HL-60 (cell line): ENCODE measurements at regions not wholly inside any gene's neighbourhood (a gene's known extent, or its start where the extent isn't known, plus 50 kb on each side); places are given as distances from the start of the nearest gene placed in this dataset.

Experiments
- DNase-seq, 2 experiments: peaks; one replicate each; pipeline ENCODE4 v3.0.0-alpha.2; 2010 to 2020; ENCODE audit warnings: low read depth in 1 of 2, low spot score in 1 of 2
- H3K27ac ChIP-seq: fragments of 250-450 bp; sonication (Bioruptor Pico); replicated peaks from 2 replicates; pipeline ENCODE4 v1.5.1; 2020; ENCODE audit warnings: mild to moderate bottlenecking, moderate library complexity
- H3K27me3 ChIP-seq: fragments of 250-450 bp; sonication (Bioruptor Pico); 2 replicates; pipeline ENCODE4 v1.5.1; 2021; ENCODE audit warnings: mild to moderate bottlenecking, moderate library complexity; ENCODE audit not compliant: insufficient read depth, poor library complexity, severe bottlenecking
- H3K4me3 ChIP-seq: replicated peaks from 2 replicates; pipeline ENCODE4 v1.5.1; 2011; ENCODE audit warnings: mild to moderate bottlenecking, control low read depth, low read length; ENCODE audit not compliant: insufficient read depth
- GABPA ChIP-seq: IDR thresholded peaks from 2 replicates; pipeline ENCODE4 v1.6.1; 2012; ENCODE audit warnings: low read depth
- POLR2AphosphoS5 ChIP-seq: IDR thresholded peaks from 2 replicates; pipeline ENCODE4 v1.6.1; 2012; ENCODE audit warnings: low read depth
- SPI1 ChIP-seq: IDR thresholded peaks from 2 replicates; pipeline ENCODE4 v1.6.1; 2012; ENCODE audit warnings: low read depth, mild to moderate bottlenecking, borderline replicate concordance
- TF ChIP-seq, protein P1 (sequence below): IDR thresholded peaks from one replicate; pipeline ENCODE4 v1.5.1; 2011; ENCODE audit warnings: low read length, control low read depth, inconsistent platforms; ENCODE audit not compliant: insufficient read depth
- TF ChIP-seq, protein P2 (sequence below): IDR thresholded peaks from 2 replicates; pipeline ENCODE4 v1.6.1; 2012; ENCODE audit warnings: low read depth; ENCODE audit not compliant: insufficient replicate concordance

DNA sequence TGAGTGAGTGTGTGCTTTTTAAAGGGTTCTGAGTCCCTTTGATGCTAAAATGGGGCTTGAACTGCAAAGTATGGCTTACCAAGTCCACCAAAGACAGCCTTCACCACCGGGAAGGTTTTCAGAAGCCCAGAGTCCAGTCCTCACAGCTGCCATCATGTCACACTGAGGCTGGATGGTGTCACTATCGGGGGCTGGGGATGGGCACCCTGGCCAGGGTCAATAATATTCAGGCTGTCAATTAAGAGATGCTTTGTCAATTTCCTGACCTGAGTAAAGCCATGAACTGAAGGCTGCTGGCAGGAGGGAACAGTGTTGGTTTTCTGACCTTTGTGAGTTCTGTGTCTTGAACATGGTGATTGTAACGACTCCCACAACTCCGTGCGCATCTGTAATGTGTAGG lies 373.0 kb upstream of the B3GAT1 start:
- Histone ChIP-seq H3K4me3 (no peak overlapping the region), H3K27ac (no peak overlapping the region), H3K27me3 (no peaks in the 10 kb centered on the region)
- TF ChIP-seq GABPA (no peak), SPI1 (no peak), POLR2AphosphoS5 (no peak)
- TF ChIP-seq, protein P1, sequence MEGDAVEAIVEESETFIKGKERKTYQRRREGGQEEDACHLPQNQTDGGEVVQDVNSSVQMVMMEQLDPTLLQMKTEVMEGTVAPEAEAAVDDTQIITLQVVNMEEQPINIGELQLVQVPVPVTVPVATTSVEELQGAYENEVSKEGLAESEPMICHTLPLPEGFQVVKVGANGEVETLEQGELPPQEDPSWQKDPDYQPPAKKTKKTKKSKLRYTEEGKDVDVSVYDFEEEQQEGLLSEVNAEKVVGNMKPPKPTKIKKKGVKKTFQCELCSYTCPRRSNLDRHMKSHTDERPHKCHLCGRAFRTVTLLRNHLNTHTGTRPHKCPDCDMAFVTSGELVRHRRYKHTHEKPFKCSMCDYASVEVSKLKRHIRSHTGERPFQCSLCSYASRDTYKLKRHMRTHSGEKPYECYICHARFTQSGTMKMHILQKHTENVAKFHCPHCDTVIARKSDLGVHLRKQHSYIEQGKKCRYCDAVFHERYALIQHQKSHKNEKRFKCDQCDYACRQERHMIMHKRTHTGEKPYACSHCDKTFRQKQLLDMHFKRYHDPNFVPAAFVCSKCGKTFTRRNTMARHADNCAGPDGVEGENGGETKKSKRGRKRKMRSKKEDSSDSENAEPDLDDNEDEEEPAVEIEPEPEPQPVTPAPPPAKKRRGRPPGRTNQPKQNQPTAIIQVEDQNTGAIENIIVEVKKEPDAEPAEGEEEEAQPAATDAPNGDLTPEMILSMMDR = no peak
- TF ChIP-seq, protein P2, sequence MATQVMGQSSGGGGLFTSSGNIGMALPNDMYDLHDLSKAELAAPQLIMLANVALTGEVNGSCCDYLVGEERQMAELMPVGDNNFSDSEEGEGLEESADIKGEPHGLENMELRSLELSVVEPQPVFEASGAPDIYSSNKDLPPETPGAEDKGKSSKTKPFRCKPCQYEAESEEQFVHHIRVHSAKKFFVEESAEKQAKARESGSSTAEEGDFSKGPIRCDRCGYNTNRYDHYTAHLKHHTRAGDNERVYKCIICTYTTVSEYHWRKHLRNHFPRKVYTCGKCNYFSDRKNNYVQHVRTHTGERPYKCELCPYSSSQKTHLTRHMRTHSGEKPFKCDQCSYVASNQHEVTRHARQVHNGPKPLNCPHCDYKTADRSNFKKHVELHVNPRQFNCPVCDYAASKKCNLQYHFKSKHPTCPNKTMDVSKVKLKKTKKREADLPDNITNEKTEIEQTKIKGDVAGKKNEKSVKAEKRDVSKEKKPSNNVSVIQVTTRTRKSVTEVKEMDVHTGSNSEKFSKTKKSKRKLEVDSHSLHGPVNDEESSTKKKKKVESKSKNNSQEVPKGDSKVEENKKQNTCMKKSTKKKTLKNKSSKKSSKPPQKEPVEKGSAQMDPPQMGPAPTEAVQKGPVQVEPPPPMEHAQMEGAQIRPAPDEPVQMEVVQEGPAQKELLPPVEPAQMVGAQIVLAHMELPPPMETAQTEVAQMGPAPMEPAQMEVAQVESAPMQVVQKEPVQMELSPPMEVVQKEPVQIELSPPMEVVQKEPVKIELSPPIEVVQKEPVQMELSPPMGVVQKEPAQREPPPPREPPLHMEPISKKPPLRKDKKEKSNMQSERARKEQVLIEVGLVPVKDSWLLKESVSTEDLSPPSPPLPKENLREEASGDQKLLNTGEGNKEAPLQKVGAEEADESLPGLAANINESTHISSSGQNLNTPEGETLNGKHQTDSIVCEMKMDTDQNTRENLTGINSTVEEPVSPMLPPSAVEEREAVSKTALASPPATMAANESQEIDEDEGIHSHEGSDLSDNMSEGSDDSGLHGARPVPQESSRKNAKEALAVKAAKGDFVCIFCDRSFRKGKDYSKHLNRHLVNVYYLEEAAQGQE = no peak
- DNase-seq = no peak

DNA sequence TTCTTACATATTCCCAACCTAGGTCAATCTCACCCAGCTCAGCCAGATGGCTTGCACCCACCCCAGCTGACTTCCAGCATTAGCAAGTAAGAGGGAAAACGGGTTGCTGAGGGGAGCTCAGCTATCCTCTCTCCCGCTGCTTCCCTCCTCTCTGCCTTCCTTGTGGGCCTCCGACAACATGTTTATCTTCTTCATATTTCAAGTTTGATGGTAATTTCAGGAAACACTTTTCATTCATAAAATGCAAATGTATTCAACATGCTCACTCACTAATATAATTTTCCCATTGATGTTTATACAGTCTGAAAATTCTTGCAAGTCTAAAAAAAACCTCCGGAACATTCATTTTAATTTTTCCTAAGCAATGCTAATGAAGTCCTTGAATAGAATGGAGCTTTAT lies 372.5 kb upstream of the B3GAT1 start:
- DNase-seq = no peak
- Histone ChIP-seq H3K27ac (no peak overlapping the region), H3K4me3 (no peak overlapping the region), H3K27me3 (no peaks in the 10 kb centered on the region)
- no peak for TF ChIP-seq SPI1
- TF ChIP-seq, protein P1 = no peak
- TF ChIP-seq POLR2AphosphoS5 = no peak
- TF ChIP-seq, protein P2 = no peak
- no peak for TF ChIP-seq GABPA

DNA sequence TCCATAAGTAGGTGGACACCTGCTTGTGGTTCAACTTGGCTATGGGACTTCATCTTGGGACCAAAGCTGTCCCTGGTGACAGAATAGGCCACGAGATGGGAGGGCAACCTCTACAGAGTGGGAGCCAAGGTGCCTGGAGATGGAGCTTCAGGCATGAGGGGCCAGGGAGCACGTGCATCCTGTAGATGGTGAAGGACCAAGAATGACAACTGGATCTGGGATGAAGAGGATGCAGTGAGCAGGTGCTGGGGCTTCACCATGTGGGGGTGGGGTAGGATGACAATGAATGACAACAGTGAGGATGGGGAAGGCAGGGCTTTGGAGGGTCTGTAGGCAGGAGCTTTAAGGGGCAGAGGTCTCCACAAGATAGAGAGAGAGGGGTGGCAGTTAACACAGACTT lies 372.0 kb upstream of the B3GAT1 start:
- no peak for TF ChIP-seq SPI1
- TF ChIP-seq, protein P1 = no peak
- TF ChIP-seq POLR2AphosphoS5 = no peak
- TF ChIP-seq, protein P2 = no peak
- no peak for TF ChIP-seq GABPA
- H3K27me3 ChIP-seq = no peaks in the 10 kb centered on the region
- no peak overlapping the region for H3K27ac ChIP-seq
- no peak overlapping the region for H3K4me3 ChIP-seq
- DNase-seq = no peak
